Neuron (in vitro differentiated cells): ENCODE measurements at regions not wholly inside any gene's neighbourhood (a gene's known extent, or its start where the extent isn't known, plus 50 kb on each side); places are given as distances from the start of the nearest gene placed in this dataset.

Source experiments
- H2AFZ ChIP-seq: one replicate; pipeline ENCODE4 v1.6.1; 2013; ENCODE audit warnings: low read depth, mild to moderate bottlenecking, inconsistent platforms, low read length, moderate library complexity
- H3K27me3 ChIP-seq: one replicate; pipeline ENCODE4 v1.6.1; 2013; ENCODE audit warnings: low read length; ENCODE audit not compliant: insufficient read depth
- H3K36me3 ChIP-seq: one replicate; pipeline ENCODE4 v1.6.1; 2013; ENCODE audit warnings: low read length; ENCODE audit not compliant: insufficient read depth
- H3K4me1 ChIP-seq: one replicate; pipeline ENCODE4 v1.6.1; 2013; ENCODE audit warnings: low read length; ENCODE audit not compliant: insufficient read depth
- H3K4me3 ChIP-seq: 2 replicates; pipeline ENCODE4 v1.5.1; 2013; ENCODE audit warnings: mild to moderate bottlenecking, low read length, moderate library complexity
- H3K9me3 ChIP-seq: one replicate; pipeline ENCODE4 v1.6.1; 2013; ENCODE audit warnings: low read length

DNA sequence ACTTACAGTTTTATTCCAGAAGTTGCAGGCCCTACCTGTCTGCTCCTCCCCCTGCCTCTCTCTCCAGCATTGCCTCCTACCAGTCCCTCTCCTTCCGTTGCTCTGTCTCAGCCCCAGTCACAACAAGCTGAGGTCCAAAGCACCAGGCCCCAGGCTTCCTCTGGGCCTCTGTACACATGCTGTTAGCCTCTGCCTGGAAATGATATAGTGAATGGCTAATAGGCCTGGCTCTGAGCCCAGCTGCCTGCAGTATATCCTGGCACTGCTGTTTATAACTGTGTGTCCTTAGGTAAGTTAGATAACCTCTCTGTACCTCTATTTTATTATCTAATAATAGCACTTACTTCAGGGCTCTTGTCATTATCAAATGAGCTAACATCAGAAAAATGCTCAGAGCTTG is 114.9 kb upstream of the PWP1 start:
- H3K9me3 ChIP-seq, result peaks cover 5% of the 10 kb centered on the region
- no peak overlapping the region for H3K4me3 ChIP-seq
- no peaks in the 10 kb centered on the region for H3K4me1 ChIP-seq
- no peak overlapping the region for H2AFZ ChIP-seq
- no peaks in the 10 kb centered on the region for H3K27me3 ChIP-seq
- H3K36me3 ChIP-seq, result no peaks in the 10 kb centered on the region

DNA sequence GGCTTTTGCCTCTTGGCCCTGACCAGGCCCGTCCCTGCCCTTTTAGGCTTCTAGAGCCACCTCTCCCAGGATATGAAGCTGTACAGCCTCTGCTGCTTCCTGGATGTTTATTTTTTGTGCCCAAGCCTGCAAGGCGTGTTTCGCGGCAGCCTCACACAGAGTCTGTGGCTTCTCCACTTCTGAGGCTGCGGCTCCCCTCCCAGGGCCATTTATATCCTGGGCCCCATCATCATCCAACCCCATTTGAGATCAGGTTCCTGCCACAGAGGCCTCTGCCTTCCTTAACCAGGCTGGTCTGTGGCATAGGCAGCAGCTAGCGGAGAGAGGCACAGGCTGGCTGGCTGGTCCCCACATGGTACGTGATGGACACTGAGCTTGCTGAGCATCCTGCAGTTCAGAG is 114.1 kb upstream of the PWP1 start:
- Histone ChIP-seq H3K9me3 (peaks cover 5% of the 10 kb centered on the region), H3K36me3 (no peaks in the 10 kb centered on the region), H3K27me3 (no peaks in the 10 kb centered on the region), H3K4me1 (no peaks in the 10 kb centered on the region), H3K4me3 (no peak overlapping the region), H2AFZ (no peak overlapping the region)

DNA sequence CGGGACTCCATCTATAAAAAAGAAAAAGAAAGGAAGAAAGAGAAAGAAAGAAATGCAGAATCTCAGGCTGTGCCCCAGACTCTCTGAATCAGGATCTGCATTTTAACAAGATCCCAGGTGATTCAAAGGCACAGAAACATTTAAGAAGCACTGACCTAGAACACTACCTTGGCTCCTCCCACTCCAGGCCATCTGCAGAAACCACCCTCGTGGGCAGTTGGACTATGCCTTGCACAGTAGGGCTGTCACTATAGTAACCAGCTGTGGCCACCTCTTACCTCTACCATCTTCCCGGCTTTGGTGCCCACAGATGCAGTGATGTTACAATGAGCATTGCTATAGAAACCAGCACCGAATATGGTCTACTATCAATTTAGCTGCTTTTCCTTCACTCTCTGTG is 110.9 kb upstream of the PWP1 start:
- Histone ChIP-seq H3K4me3 (no peak overlapping the region), H3K27me3 (no peaks in the 10 kb centered on the region), H2AFZ (no peak overlapping the region), H3K36me3 (no peaks in the 10 kb centered on the region), H3K4me1 (no peaks in the 10 kb centered on the region), H3K9me3 (no peaks in the 10 kb centered on the region)

- H2AFZ ChIP-seq, result no peak overlapping the region
- H3K4me1 ChIP-seq, result peaks cover 22% of the 10 kb centered on the region
- H3K36me3 ChIP-seq, result no peaks in the 10 kb centered on the region
- no peaks in the 10 kb centered on the region for H3K9me3 ChIP-seq
- no peak overlapping the region for H3K4me3 ChIP-seq
- no peaks in the 10 kb centered on the region for H3K27me3 ChIP-seq
Measured at GRCh38 chr12:107580750-107581618, 104.6 kb upstream of the PWP1 start.

- H3K36me3 ChIP-seq, result no peaks in the 10 kb centered on the region
- H3K9me3 ChIP-seq, result no peaks in the 10 kb centered on the region
- H3K4me3 ChIP-seq, result no peak overlapping the region
- peaks cover 22% of the 10 kb centered on the region for H3K4me1 ChIP-seq
- H3K27me3 ChIP-seq, result no peaks in the 10 kb centered on the region
- H2AFZ ChIP-seq, result no peak overlapping the region
Measured at GRCh38 chr12:107581619-107582015, 104.0 kb upstream of the PWP1 start.

- Histone ChIP-seq H3K36me3 (no peaks in the 10 kb centered on the region), H3K4me1 (peaks cover 22% of the 10 kb centered on the region), H3K9me3 (peaks cover 4% of the 10 kb centered on the region), H3K4me3 (no peak overlapping the region), H3K27me3 (no peaks in the 10 kb centered on the region), H2AFZ (no peak overlapping the region)
Measured at GRCh38 chr12:107583551-107583950, 102.0 kb upstream of the PWP1 start.

DNA sequence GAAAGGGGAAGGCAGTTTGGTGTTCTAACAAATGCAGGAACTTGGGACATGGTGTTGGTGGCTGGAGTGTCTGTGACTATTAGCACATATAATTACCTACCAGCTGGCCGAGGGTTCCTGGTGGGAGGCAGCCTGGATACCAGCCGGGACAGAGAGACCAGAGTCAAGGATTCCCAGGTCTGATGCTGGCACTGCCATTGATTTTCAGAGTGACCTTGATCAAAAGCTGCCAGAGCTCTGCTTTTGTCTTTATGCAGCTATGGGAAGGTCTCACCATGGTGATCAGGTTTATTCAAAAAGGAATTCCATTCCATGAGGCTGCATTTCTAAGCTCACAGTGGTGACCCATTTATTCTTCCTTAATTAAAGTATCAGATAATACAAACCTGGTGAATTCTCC is 101.0 kb upstream of the PWP1 start:
- no peak overlapping the region for H2AFZ ChIP-seq
- peaks cover 22% of the 10 kb centered on the region for H3K4me1 ChIP-seq
- H3K9me3 ChIP-seq, result peaks cover 4% of the 10 kb centered on the region
- no peaks in the 10 kb centered on the region for H3K27me3 ChIP-seq
- H3K4me3 ChIP-seq, result no peak overlapping the region
- no peaks in the 10 kb centered on the region for H3K36me3 ChIP-seq

DNA sequence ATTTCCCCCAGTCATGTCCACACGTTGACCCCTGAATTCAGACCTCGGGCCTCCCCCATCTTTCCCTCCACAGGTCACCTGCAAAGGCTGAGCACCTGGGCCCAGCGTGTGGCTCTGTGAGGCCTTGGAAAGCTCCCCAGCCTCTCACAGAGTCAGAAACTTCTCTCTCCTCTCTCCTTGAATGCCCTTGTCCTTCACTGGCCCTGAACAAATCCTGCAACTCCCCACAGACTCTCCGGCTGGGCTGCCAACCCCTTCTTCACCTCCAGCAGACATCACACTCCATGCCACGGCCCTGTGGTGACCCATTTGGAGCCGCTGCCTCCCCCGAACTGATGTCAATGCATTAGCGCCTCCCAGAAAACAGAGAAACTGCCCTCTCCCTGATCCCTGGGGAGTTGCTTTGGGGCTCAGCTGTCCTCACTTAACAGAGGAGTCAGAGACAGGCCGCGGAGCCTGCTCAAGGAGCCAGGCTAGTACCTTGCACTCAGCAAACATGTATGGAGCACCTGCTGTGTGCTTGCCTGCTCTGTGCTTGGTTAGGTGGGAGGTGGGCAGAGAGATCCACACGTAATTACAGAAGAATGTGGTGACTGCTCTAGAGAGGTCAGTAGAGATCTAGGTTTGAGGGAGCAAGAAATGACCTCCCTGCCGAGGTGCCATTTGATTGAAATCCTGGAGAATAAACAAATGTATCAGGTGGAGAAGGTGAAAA is 99.2 kb upstream of the PWP1 start:
- Histone ChIP-seq H3K4me1 (peaks cover 22% of the 10 kb centered on the region), H2AFZ (no peak overlapping the region), H3K9me3 (peaks cover 4% of the 10 kb centered on the region), H3K27me3 (no peaks in the 10 kb centered on the region), H3K36me3 (no peaks in the 10 kb centered on the region), H3K4me3 (no peak overlapping the region)

GRCh38 chr12:107590413-107590812 is 95.2 kb upstream of the PWP1 start:
- H3K4me3 ChIP-seq, result no peak overlapping the region
- H3K36me3 ChIP-seq, result no peaks in the 10 kb centered on the region
- H2AFZ ChIP-seq, result no peak overlapping the region
- peaks cover 10% of the 10 kb centered on the region for H3K9me3 ChIP-seq
- peaks cover 2% of the 10 kb centered on the region for H3K4me1 ChIP-seq
- H3K27me3 ChIP-seq, result no peaks in the 10 kb centered on the region

DNA sequence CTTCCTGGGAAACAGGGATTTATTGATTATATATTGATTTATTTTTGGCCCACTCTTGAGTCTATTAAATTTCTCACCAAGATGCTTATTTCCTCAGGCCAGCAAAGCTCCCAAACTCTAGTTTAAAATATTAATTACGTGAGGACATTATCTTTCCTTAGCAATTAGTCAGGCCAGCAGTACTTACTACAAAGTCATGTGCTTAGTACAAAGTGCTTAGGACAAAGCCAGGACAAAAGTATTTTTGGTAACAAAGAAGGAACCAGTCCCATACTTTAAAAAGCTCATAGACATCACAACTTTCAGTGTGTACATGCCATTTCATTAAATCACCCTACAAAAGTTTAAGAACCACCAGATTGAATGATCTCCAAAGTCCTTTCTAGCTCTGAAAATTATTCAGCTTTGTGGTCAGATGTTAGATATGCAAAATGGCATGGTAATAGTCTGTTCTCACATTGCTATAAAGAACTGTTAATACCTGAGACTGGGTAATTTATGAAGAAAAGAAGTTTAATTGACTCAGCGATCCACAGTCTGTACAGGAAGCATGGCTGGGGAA is 94.7 kb upstream of the PWP1 start:
- H3K36me3 ChIP-seq, result no peaks in the 10 kb centered on the region
- H3K9me3 ChIP-seq, result peaks cover 10% of the 10 kb centered on the region
- no peak overlapping the region for H2AFZ ChIP-seq
- no peaks in the 10 kb centered on the region for H3K27me3 ChIP-seq
- H3K4me1 ChIP-seq, result no peaks in the 10 kb centered on the region
- no peak overlapping the region for H3K4me3 ChIP-seq

GRCh38 chr12:107593713-107594381 is 91.8 kb upstream of the PWP1 start:
- Histone ChIP-seq H3K27me3 (no peaks in the 10 kb centered on the region), H3K4me1 (no peaks in the 10 kb centered on the region), H2AFZ (no peak overlapping the region), H3K36me3 (no peaks in the 10 kb centered on the region), H3K4me3 (no peak overlapping the region), H3K9me3 (peaks cover 6% of the 10 kb centered on the region)

GRCh38 chr12:107594995-107595394 is 90.6 kb upstream of the PWP1 start:
- Histone ChIP-seq H3K4me1 (no peaks in the 10 kb centered on the region), H2AFZ (no peak overlapping the region), H3K27me3 (no peaks in the 10 kb centered on the region), H3K4me3 (no peak overlapping the region), H3K9me3 (peaks cover 6% of the 10 kb centered on the region), H3K36me3 (no peaks in the 10 kb centered on the region)
